NT2/D1 (cell line): ENCODE measurements at regions not wholly inside any gene's neighbourhood (a gene's known extent, or its start where the extent isn't known, plus 50 kb on each side); places are given as distances from the start of the nearest gene placed in this dataset.

Experiments used
- SUZ12 ChIP-seq: IDR thresholded peaks from 2 replicates; pipeline ENCODE4 v1.6.1; 2011; ENCODE audit not compliant: insufficient read length, insufficient read depth; ENCODE audit errors: extremely low read depth
- YY1 ChIP-seq: IDR thresholded peaks from 2 replicates; pipeline ENCODE4 v1.6.1; 2011; ENCODE audit not compliant: insufficient read length, insufficient read depth
- ZNF274 ChIP-seq: IDR thresholded peaks from 2 replicates; pipeline ENCODE4 v1.6.1; 2011; ENCODE audit warnings: mild to moderate bottlenecking, low read depth, low read length

DNA sequence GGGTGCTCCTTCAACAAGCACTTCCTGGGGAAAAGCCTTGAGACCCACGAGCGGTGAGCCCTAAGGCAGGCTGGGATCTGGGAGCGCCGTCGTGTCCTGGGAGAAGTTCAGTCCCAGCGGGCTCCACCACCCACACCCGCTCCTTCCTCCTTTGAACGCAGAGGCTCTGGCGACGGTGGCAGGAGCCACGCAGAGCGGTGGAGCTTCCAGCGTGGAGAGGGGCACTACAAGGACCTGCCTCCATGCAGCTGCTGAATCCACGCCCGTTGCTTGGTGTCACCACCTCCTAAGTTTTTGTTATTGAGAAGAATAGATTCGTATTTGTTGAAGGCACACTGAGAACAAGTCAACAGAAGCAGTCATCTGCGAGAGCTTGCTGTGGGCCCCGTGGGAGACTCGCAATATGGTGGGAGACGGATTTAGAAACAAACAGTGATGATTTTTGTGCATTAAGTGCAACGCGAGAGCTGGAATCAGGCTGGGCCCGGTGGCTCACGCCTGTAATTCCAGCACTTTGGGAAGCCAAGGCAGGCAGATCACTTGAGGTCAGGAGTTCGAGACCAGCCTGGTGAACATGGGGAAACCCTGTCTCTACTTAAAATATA lies 60.1 kb upstream of the SDK1 start:
- TF ChIP-seq YY1 (no peak), ZNF274 (no peak), SUZ12 (no peak)
